Panc1 (cell line): ENCODE measurements at regions not wholly inside any gene's neighbourhood (a gene's known extent, or its start where the extent isn't known, plus 50 kb on each side); places are given as distances from the start of the nearest gene placed in this dataset.

Source experiments
- POLR2AphosphoS5 ChIP-seq: IDR thresholded peaks from 2 replicates; pipeline ENCODE4 v1.6.1; 2012; ENCODE audit warnings: mild to moderate bottlenecking, low read depth, low read length, moderate library complexity
- SIN3A ChIP-seq: IDR thresholded peaks from 2 replicates; pipeline ENCODE4 v1.6.1; 2012; ENCODE audit warnings: low read depth, mild to moderate bottlenecking, low read length, moderate library complexity, borderline replicate concordance; ENCODE audit not compliant: insufficient read depth
- TF ChIP-seq, protein P1 (sequence below): fragments of 450-650 bp; IDR thresholded peaks from 2 replicates; pipeline ENCODE4 v1.5.1; 2017; ENCODE audit warnings: mild to moderate bottlenecking
- TF ChIP-seq, protein P2 (sequence below), 2 experiments: IDR thresholded peaks; 2 replicates each; pipeline ENCODE4 v1.6.1; 2011 to 2012; ENCODE audit warnings: low read depth in 2 of 2, control low read depth in 1 of 2, low read length in 1 of 2, mild to moderate bottlenecking in 1 of 2, moderate library complexity in 1 of 2; ENCODE audit not compliant: insufficient read depth in 1 of 2

DNA sequence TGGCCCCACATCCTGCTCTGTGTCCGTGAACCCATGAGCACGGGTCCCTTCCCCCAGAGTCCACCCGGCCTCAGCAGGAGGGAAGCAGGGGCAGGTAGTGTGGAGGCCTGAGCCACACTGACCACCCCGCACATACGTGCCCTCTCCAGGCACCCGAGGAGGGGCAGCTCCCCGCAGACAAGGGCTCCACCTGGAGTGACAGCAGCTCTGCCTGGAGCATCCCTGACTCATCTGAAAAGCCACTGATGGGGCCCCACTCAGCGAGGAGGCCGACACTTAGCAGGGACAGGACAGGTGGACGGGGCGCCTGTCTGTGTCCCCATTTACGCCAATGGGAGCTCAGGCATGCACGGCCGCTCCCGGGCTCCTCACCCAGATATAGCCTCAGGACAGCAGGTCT, 237.6 kb upstream of the SFSWAP start:
- TF ChIP-seq, protein P1, sequence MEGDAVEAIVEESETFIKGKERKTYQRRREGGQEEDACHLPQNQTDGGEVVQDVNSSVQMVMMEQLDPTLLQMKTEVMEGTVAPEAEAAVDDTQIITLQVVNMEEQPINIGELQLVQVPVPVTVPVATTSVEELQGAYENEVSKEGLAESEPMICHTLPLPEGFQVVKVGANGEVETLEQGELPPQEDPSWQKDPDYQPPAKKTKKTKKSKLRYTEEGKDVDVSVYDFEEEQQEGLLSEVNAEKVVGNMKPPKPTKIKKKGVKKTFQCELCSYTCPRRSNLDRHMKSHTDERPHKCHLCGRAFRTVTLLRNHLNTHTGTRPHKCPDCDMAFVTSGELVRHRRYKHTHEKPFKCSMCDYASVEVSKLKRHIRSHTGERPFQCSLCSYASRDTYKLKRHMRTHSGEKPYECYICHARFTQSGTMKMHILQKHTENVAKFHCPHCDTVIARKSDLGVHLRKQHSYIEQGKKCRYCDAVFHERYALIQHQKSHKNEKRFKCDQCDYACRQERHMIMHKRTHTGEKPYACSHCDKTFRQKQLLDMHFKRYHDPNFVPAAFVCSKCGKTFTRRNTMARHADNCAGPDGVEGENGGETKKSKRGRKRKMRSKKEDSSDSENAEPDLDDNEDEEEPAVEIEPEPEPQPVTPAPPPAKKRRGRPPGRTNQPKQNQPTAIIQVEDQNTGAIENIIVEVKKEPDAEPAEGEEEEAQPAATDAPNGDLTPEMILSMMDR: no peak
- TF ChIP-seq, protein P2, sequence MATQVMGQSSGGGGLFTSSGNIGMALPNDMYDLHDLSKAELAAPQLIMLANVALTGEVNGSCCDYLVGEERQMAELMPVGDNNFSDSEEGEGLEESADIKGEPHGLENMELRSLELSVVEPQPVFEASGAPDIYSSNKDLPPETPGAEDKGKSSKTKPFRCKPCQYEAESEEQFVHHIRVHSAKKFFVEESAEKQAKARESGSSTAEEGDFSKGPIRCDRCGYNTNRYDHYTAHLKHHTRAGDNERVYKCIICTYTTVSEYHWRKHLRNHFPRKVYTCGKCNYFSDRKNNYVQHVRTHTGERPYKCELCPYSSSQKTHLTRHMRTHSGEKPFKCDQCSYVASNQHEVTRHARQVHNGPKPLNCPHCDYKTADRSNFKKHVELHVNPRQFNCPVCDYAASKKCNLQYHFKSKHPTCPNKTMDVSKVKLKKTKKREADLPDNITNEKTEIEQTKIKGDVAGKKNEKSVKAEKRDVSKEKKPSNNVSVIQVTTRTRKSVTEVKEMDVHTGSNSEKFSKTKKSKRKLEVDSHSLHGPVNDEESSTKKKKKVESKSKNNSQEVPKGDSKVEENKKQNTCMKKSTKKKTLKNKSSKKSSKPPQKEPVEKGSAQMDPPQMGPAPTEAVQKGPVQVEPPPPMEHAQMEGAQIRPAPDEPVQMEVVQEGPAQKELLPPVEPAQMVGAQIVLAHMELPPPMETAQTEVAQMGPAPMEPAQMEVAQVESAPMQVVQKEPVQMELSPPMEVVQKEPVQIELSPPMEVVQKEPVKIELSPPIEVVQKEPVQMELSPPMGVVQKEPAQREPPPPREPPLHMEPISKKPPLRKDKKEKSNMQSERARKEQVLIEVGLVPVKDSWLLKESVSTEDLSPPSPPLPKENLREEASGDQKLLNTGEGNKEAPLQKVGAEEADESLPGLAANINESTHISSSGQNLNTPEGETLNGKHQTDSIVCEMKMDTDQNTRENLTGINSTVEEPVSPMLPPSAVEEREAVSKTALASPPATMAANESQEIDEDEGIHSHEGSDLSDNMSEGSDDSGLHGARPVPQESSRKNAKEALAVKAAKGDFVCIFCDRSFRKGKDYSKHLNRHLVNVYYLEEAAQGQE (IDR thresholded peaks at IDR 0.05; ENCODE audit: insufficient read depth in 1 of 2, low read depth in 2 of 2, low read length in 1 of 2): no peak
- TF ChIP-seq SIN3A (no peak), POLR2AphosphoS5 (no peak)
